RWPE1 (cell line): ENCODE measurements at regions not wholly inside any gene's neighbourhood (a gene's known extent, or its start where the extent isn't known, plus 50 kb on each side); places are given as distances from the start of the nearest gene placed in this dataset.

Source experiments
- CTCF ChIA-PET: fragments of 350-600 bp; sonication (Branson Sonifier 250); formaldehyde crosslinking; extraction: SDS; loops from one replicate; lab custom pipeline; 2021; lab: Yijun Ruan, JAX
- POLR2A ChIA-PET: fragments of 400-600 bp; formaldehyde crosslinking; extraction: SDS; loops from one replicate; lab custom pipeline; 2020; ENCODE audit warnings: antibody characterized with exemption; ENCODE audit not compliant: low non-redundant PET; lab: Yijun Ruan, JAX
- DNase-seq: peaks from one replicate; pipeline ENCODE4 v3.0.0; 2012; ENCODE audit warnings: low spot score
- H3K27ac ChIP-seq: fragments of 450-650 bp; 2 replicates; pipeline ENCODE4 v1.5.1; 2017
- CTCF ChIP-seq: fragments of 450-650 bp; conservative IDR thresholded peaks from 2 replicates; pipeline ENCODE4 v1.5.1; 2017; ENCODE audit warnings: low read depth, mild to moderate bottlenecking

DNA sequence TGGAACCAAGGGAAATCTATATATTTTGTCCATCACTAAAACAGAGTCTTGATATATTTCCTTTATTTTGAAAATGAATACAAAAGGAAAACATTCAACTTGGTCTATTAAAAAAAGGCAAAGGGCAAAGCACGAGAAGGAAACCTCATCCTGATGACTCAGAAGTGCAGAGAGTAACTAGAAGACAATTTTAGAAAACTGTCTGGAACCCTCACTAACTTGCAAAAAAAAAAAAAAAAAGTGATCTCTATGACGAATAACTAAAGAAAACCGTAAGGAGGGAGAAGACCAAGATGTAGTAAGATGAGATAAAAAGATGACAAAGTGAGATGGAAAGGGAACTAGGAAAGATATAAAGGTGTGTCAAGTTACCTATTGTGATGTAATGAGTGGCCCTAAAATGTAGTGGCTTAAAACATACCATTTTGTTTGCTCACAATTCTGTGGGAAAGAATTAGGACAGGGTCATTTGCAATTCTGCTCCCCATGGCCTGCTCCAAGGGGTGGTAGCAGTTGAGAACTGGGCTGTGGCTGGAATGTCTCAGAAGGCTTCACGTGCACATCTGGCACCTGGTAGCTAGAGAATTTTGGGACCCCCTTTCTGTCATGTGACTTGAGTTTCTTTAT, 303.0 kb downstream of the DYSF start:
- no peak overlapping the region for H3K27ac ChIP-seq
- CTCF ChIA-PET: no interaction called here
- no peak for DNase-seq
- POLR2A ChIA-PET: no interaction called here
- no peak for TF ChIP-seq CTCF

- no peak for DNase-seq
- TF ChIP-seq CTCF: no peak
- ChIA-PET CTCF (no interaction called here), POLR2A (no interaction called here)
- no peak overlapping the region for H3K27ac ChIP-seq
Observed at GRCh38 chr2:71751590-71751989, 298.2 kb downstream of the DYSF start.

- peak; percentile 56 for DNase-seq
- POLR2A ChIA-PET: interaction anchor here (0.6 kb wide), 2 partner anchors 30 to 67 kb away, joined by 3 read pairs; no protein-coding TSS in a partner anchor
Observed at GRCh38 chr2:71749671-71750101, 296.3 kb downstream of the DYSF start.

GRCh38 chr2:71748227-71748626, 294.9 kb downstream of the DYSF start:
- ChIA-PET CTCF (interaction anchor here (0.7 kb wide), 1 partner anchor 122 kb away, joined by 3 read pairs; no protein-coding TSS in a partner anchor), POLR2A (no interaction called here)
- no peak overlapping the region for H3K27ac ChIP-seq
- no peak for DNase-seq
- no peak for TF ChIP-seq CTCF

More at GRCh38 chr2:71749671-71750101, 296.3 kb downstream of the DYSF start:
- CTCF ChIA-PET: no interaction called here
- H3K27ac ChIP-seq: peak overlapping the region; percentile 74
- no peak for TF ChIP-seq CTCF

DNA sequence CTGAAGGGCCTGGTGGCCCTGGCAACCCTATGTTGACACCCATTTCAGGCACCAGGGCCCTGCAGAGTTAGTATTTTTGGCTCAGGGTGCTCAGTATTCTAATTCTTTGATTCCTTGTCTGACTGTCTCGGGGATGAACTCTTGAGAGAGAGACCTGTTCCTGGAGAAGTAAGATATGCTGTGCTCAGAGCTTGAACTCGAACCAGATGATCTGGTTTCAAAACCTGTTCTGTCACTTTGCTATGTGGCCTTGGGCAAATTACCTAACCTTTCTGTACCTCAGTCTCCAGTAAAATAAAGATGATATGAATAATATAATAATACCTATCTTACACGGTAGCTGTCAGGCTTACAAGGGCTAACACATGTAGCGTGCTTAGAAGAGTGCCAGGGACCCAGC, 294.2 kb downstream of the DYSF start:
- ChIA-PET CTCF (interaction anchor here (0.6 to 0.7 kb wide), 2 partner anchors 121 to 340 kb away, joined by 3 read pairs; no protein-coding TSS in a partner anchor), POLR2A (no interaction called here)
- no peak overlapping the region for H3K27ac ChIP-seq
- TF ChIP-seq CTCF: no peak
- DNase-seq: peak; percentile 53

GRCh38 chr2:71746946-71747501, 293.7 kb downstream of the DYSF start:
- POLR2A ChIA-PET: no interaction called here
- H3K27ac ChIP-seq: peak overlapping the region; percentile 31; the same call in 1 of the 2 replicates
- no peak for TF ChIP-seq CTCF
- CTCF ChIA-PET: interaction anchor here (0.6 to 0.7 kb wide), 2 partner anchors 341 to 1465 kb away, joined by 3 read pairs; no protein-coding TSS in a partner anchor
- DNase-seq: peak; percentile 20
